ENCODE measurements at regions not wholly inside any gene's neighbourhood (a gene's known extent, or its start where the extent isn't known, plus 50 kb on each side); places are given as distances from the start of the nearest gene placed in this dataset.

DNA sequence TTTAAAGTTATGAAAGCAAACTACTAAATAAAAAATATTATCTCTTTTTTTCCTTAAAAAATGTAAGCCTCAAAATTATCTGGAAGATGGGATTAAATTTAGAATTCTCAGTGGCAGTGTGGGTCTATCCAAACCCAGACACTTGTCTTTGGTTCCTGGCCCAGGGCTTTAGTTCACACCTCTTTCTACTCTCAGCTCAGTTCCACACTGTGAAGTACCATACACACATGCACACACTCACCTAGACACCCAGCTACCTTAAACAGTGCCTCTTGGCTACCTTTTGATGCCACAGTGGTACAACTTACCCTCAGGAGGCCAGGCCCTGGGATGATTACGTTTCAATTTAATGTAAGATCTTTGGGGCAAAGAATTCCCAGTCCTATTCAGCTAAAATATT lies 51.0 kb upstream of the TSC22D2 start:
- TF ChIP-seq CTCF (IDR thresholded peaks at IDR 0.05 in 2 of 3, conservative IDR thresholded peaks at IDR 0.05 in 1 of 3; ENCODE audit: control insufficient read depth in 2 of 3, extremely low read depth in 1 of 3, insufficient read depth in 1 of 3, low read depth in 3 of 3, low read length in 3 of 3) (no peak), CREM (IDR thresholded peaks at IDR 0.05; ENCODE audit: low read depth) (no peak), RAD51 (IDR thresholded peaks at IDR 0.05) (no peak), MAX (IDR thresholded peaks at IDR 0.05; ENCODE audit: low read depth, low read length) (no peak), MTA2 (IDR thresholded peaks at IDR 0.05; ENCODE audit: low read depth) (no peak), POLR2AphosphoS5 (IDR thresholded peaks at IDR 0.05; ENCODE audit: low read length) (no peak), YY1 (IDR thresholded peaks at IDR 0.05; ENCODE audit: low read depth, low read length) (no peak), CREB1 (IDR thresholded peaks at IDR 0.05; ENCODE audit: low read depth) (no peak)
